ENCODE measurements at regions not wholly inside any gene's neighbourhood (a gene's known extent, or its start where the extent isn't known, plus 50 kb on each side); places are given as distances from the start of the nearest gene placed in this dataset.

- intact Hi-C loops (cut with micrococcal nuclease): no loop called here
- Mint-ChIP-seq H3K27me3 (peaks cover 16% of the 10 kb centered on the region), H3K4me3 (no peak overlapping the region), H3K9me3 (no peaks in the 10 kb centered on the region), H3K4me1 (peaks cover 6% of the 10 kb centered on the region), H3K27ac (no peak overlapping the region), H3K36me3 (ENCODE audit: low read depth) (no peaks in the 10 kb centered on the region)
- no peak for DNase-seq
Measured at GRCh38 chr2:181817509-181817908, 74.0 kb upstream of the ITPRID2 start.

GRCh38 chr2:181818058-181818680, 73.4 kb upstream of the ITPRID2 start:
- H3K27ac Mint-ChIP-seq: no peak overlapping the region
- H3K4me1 Mint-ChIP-seq: peaks cover 6% of the 10 kb centered on the region
- no peaks in the 10 kb centered on the region for H3K9me3 Mint-ChIP-seq
- H3K36me3 Mint-ChIP-seq (ENCODE audit: low read depth): no peaks in the 10 kb centered on the region
- intact Hi-C loops (cut with micrococcal nuclease): no loop called here
- peaks cover 19% of the 10 kb centered on the region for H3K27me3 Mint-ChIP-seq
- DNase-seq: no peak
- H3K4me3 Mint-ChIP-seq: no peak overlapping the region

GRCh38 chr2:181818840-181819239, 72.7 kb upstream of the ITPRID2 start:
- Mint-ChIP-seq H3K36me3 (ENCODE audit: low read depth) (no peaks in the 10 kb centered on the region), H3K27me3 (peaks cover 14% of the 10 kb centered on the region), H3K9me3 (no peaks in the 10 kb centered on the region), H3K27ac (no peak overlapping the region), H3K4me1 (peaks cover 3% of the 10 kb centered on the region), H3K4me3 (no peak overlapping the region)
- intact Hi-C loops (cut with micrococcal nuclease): no loop called here
- DNase-seq: no peak

- H3K36me3 Mint-ChIP-seq (ENCODE audit: low read depth): no peaks in the 10 kb centered on the region
Measured at GRCh38 chr2:181821049-181821448, 70.5 kb upstream of the ITPRID2 start.

GRCh38 chr2:181822097-181822496, 69.4 kb upstream of the ITPRID2 start:
- intact Hi-C loops (cut with micrococcal nuclease): no loop called here
- Mint-ChIP-seq H3K4me1 (no peaks in the 10 kb centered on the region), H3K4me3 (no peak overlapping the region), H3K27me3 (peaks cover 17% of the 10 kb centered on the region), H3K27ac (no peak overlapping the region), H3K36me3 (ENCODE audit: low read depth) (no peaks in the 10 kb centered on the region), H3K9me3 (no peaks in the 10 kb centered on the region)
- DNase-seq: no peak

More at GRCh38 chr2:181821049-181821448, 70.5 kb upstream of the ITPRID2 start:
- H3K4me3 Mint-ChIP-seq: no peak overlapping the region
- no peak overlapping the region for H3K27ac Mint-ChIP-seq
- no peaks in the 10 kb centered on the region for H3K9me3 Mint-ChIP-seq
- peaks cover 17% of the 10 kb centered on the region for H3K27me3 Mint-ChIP-seq
- no peak for DNase-seq
- intact Hi-C loops (cut with micrococcal nuclease): no loop called here
- no peaks in the 10 kb centered on the region for H3K4me1 Mint-ChIP-seq

- H3K4me3 Mint-ChIP-seq: no peak overlapping the region
- no peaks in the 10 kb centered on the region for H3K9me3 Mint-ChIP-seq
- no peak for DNase-seq
- H3K36me3 Mint-ChIP-seq (ENCODE audit: low read depth): no peaks in the 10 kb centered on the region
- no peaks in the 10 kb centered on the region for H3K4me1 Mint-ChIP-seq
- no peak overlapping the region for H3K27ac Mint-ChIP-seq
- intact Hi-C loops (cut with micrococcal nuclease): no loop called here
- peaks cover 17% of the 10 kb centered on the region for H3K27me3 Mint-ChIP-seq
Measured at GRCh38 chr2:181823405-181823804, 68.1 kb upstream of the ITPRID2 start.

- H3K27me3 Mint-ChIP-seq: peaks cover 14% of the 10 kb centered on the region
- no peaks in the 10 kb centered on the region for H3K4me1 Mint-ChIP-seq
- no peak for DNase-seq
- H3K27ac Mint-ChIP-seq: no peak overlapping the region
- intact Hi-C loops (cut with micrococcal nuclease): no loop called here
- H3K9me3 Mint-ChIP-seq: no peaks in the 10 kb centered on the region
- no peak overlapping the region for H3K4me3 Mint-ChIP-seq
- H3K36me3 Mint-ChIP-seq (ENCODE audit: low read depth): no peaks in the 10 kb centered on the region
Measured at GRCh38 chr2:181828122-181828705, 63.3 kb upstream of the ITPRID2 start.

GRCh38 chr2:181829230-181829629, 62.3 kb upstream of the ITPRID2 start:
- intact Hi-C loops (cut with micrococcal nuclease): no loop called here
- Mint-ChIP-seq H3K4me1 (no peaks in the 10 kb centered on the region), H3K36me3 (ENCODE audit: low read depth) (no peaks in the 10 kb centered on the region), H3K4me3 (no peak overlapping the region), H3K27me3 (peaks cover 14% of the 10 kb centered on the region), H3K9me3 (no peaks in the 10 kb centered on the region), H3K27ac (no peak overlapping the region)
- no peak for DNase-seq

- DNase-seq: no peak
- Mint-ChIP-seq H3K9me3 (no peaks in the 10 kb centered on the region), H3K27ac (no peak overlapping the region), H3K4me3 (no peak overlapping the region), H3K4me1 (no peaks in the 10 kb centered on the region), H3K36me3 (ENCODE audit: low read depth) (no peaks in the 10 kb centered on the region), H3K27me3 (peaks cover 12% of the 10 kb centered on the region)
- intact Hi-C loops (cut with micrococcal nuclease): no loop called here
Measured at GRCh38 chr2:181832015-181832414, 59.5 kb upstream of the ITPRID2 start.

- intact Hi-C loops (cut with micrococcal nuclease): no loop called here
- H3K27ac Mint-ChIP-seq: no peak overlapping the region
- no peaks in the 10 kb centered on the region for H3K36me3 Mint-ChIP-seq (ENCODE audit: low read depth)
- H3K4me3 Mint-ChIP-seq: no peak overlapping the region
- no peaks in the 10 kb centered on the region for H3K9me3 Mint-ChIP-seq
- no peak for DNase-seq
- peaks cover 21% of the 10 kb centered on the region for H3K27me3 Mint-ChIP-seq
- H3K4me1 Mint-ChIP-seq: no peaks in the 10 kb centered on the region
Measured at GRCh38 chr2:181836583-181836982, 54.9 kb upstream of the ITPRID2 start.

- Mint-ChIP-seq H3K27ac (no peak overlapping the region), H3K4me3 (no peak overlapping the region), H3K36me3 (ENCODE audit: low read depth) (no peaks in the 10 kb centered on the region), H3K27me3 (peaks cover 27% of the 10 kb centered on the region), H3K9me3 (no peaks in the 10 kb centered on the region), H3K4me1 (no peaks in the 10 kb centered on the region)
- intact Hi-C loops (cut with micrococcal nuclease): no loop called here
- DNase-seq: no peak
Measured at GRCh38 chr2:181837563-181837962, 54.0 kb upstream of the ITPRID2 start.

GRCh38 chr2:181839811-181840210, 51.7 kb upstream of the ITPRID2 start:
- no peak for DNase-seq
- no peaks in the 10 kb centered on the region for H3K9me3 Mint-ChIP-seq
- peaks cover 33% of the 10 kb centered on the region for H3K27me3 Mint-ChIP-seq
- intact Hi-C loops (cut with micrococcal nuclease): no loop called here
- no peak overlapping the region for H3K27ac Mint-ChIP-seq
- no peak overlapping the region for H3K4me3 Mint-ChIP-seq
- H3K36me3 Mint-ChIP-seq (ENCODE audit: low read depth): no peaks in the 10 kb centered on the region
- no peaks in the 10 kb centered on the region for H3K4me1 Mint-ChIP-seq

GRCh38 chr2:181841079-181841478, 50.5 kb upstream of the ITPRID2 start:
- intact Hi-C loops (cut with micrococcal nuclease): no loop called here
- no peak overlapping the region for H3K4me3 Mint-ChIP-seq
- DNase-seq: no peak
- H3K4me1 Mint-ChIP-seq: no peaks in the 10 kb centered on the region
- H3K9me3 Mint-ChIP-seq: no peaks in the 10 kb centered on the region
- H3K27ac Mint-ChIP-seq: no peak overlapping the region
- peaks cover 32% of the 10 kb centered on the region for H3K27me3 Mint-ChIP-seq
- H3K36me3 Mint-ChIP-seq (ENCODE audit: low read depth): no peaks in the 10 kb centered on the region
